HEK293T (cell line): ENCODE measurements at regions not wholly inside any gene's neighbourhood (a gene's known extent, or its start where the extent isn't known, plus 50 kb on each side); places are given as distances from the start of the nearest gene placed in this dataset.

Source experiments
- CTCF ChIA-PET: fragments of 350-600 bp; formaldehyde crosslinking; extraction: SDS; loops from one replicate; lab custom pipeline; 2021; ENCODE audit warnings: antibody characterized with exemption, inconsistent platforms; lab: Yijun Ruan, JAX
- POLR2A ChIA-PET: fragments of 350-600 bp; formaldehyde crosslinking; extraction: SDS; loops from one replicate; lab custom pipeline; 2020; ENCODE audit warnings: antibody characterized with exemption, inconsistent platforms; lab: Yijun Ruan, JAX
- DNase-seq: peaks from one replicate; pipeline ENCODE4 v3.0.0; 2012; ENCODE audit warnings: mixed read lengths; ENCODE audit errors: extremely low spot score
- ARNT ChIP-seq: fragments of 450-650 bp; IDR thresholded peaks from 2 replicates; pipeline ENCODE4 v1.6.1; 2017; ENCODE audit warnings: mild to moderate bottlenecking
- BHLHE40 ChIP-seq: fragments of 450-650 bp; IDR thresholded peaks from 2 replicates; pipeline ENCODE4 v1.6.1; 2016; ENCODE audit warnings: mild to moderate bottlenecking, moderate library complexity, borderline replicate concordance
- CTBP1 ChIP-seq: fragments of 450-650 bp; IDR thresholded peaks from 2 replicates; pipeline ENCODE4 v1.6.1; 2016; ENCODE audit warnings: borderline replicate concordance
- ELF4 ChIP-seq: fragments of 450-650 bp; IDR thresholded peaks from 2 replicates; pipeline ENCODE4 v1.6.1; 2017; ENCODE audit warnings: antibody characterized with exemption
- FOXA1 ChIP-seq: fragments of 450-650 bp; IDR thresholded peaks from 2 replicates; pipeline ENCODE4 v1.6.1; 2016; ENCODE audit warnings: mild to moderate bottlenecking
- FOXK2 ChIP-seq: fragments of 450-650 bp; IDR thresholded peaks from 2 replicates; pipeline ENCODE4 v1.6.1; 2016; ENCODE audit warnings: mild to moderate bottlenecking
- FOXM1 ChIP-seq: fragments of 450-650 bp; IDR thresholded peaks from 2 replicates; pipeline ENCODE4 v1.6.1; 2017; ENCODE audit warnings: mild to moderate bottlenecking, borderline replicate concordance
- HDGF ChIP-seq: fragments of 450-650 bp; IDR thresholded peaks from 2 replicates; pipeline ENCODE4 v1.6.1; 2017; ENCODE audit warnings: antibody characterized with exemption, borderline replicate concordance
- L3MBTL2 ChIP-seq: fragments of 450-650 bp; conservative IDR thresholded peaks from 2 replicates; pipeline ENCODE4 v1.6.1; 2016; ENCODE audit warnings: mild to moderate bottlenecking
- LEF1 ChIP-seq: fragments of 450-650 bp; IDR thresholded peaks from 2 replicates; pipeline ENCODE4 v1.6.1; 2017; ENCODE audit warnings: mild to moderate bottlenecking, borderline replicate concordance
- NFRKB ChIP-seq: fragments of 450-650 bp; IDR thresholded peaks from 2 replicates; pipeline ENCODE4 v1.6.1; 2016; ENCODE audit warnings: mild to moderate bottlenecking, moderate library complexity
- SP1 ChIP-seq: fragments of 450-650 bp; IDR thresholded peaks from 2 replicates; pipeline ENCODE4 v1.6.1; 2017
- SUZ12 ChIP-seq: fragments of 450-650 bp; IDR thresholded peaks from 2 replicates; pipeline ENCODE4 v1.6.1; 2016; ENCODE audit warnings: mild to moderate bottlenecking
- TARDBP ChIP-seq: fragments of 450-650 bp; IDR thresholded peaks from 2 replicates; pipeline ENCODE4 v1.6.1; 2016
- ZNF384 ChIP-seq: fragments of 450-650 bp; IDR thresholded peaks from 2 replicates; pipeline ENCODE4 v1.6.1; 2016
- TF ChIP-seq, protein P1 (sequence below): fragments of 450-650 bp; IDR thresholded peaks from 2 replicates; pipeline ENCODE4 v1.6.1; 2016

GRCh38 chr2:70360661-70361270 lies 58.9 kb upstream of the FAM136A start:
- CTCF ChIA-PET = no interaction called here
- no peak for TF ChIP-seq TARDBP
- TF ChIP-seq, protein P1, sequence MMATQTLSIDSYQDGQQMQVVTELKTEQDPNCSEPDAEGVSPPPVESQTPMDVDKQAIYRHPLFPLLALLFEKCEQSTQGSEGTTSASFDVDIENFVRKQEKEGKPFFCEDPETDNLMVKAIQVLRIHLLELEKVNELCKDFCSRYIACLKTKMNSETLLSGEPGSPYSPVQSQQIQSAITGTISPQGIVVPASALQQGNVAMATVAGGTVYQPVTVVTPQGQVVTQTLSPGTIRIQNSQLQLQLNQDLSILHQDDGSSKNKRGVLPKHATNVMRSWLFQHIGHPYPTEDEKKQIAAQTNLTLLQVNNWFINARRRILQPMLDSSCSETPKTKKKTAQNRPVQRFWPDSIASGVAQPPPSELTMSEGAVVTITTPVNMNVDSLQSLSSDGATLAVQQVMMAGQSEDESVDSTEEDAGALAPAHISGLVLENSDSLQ = no peak
- no peak for TF ChIP-seq BHLHE40
- TF ChIP-seq CTBP1 = no peak
- no peak for TF ChIP-seq FOXK2
- TF ChIP-seq LEF1 = no peak
- no peak for TF ChIP-seq ZNF384
- no peak for TF ChIP-seq FOXM1
- TF ChIP-seq SP1 = no peak
- no peak for TF ChIP-seq ARNT
- no peak for TF ChIP-seq NFRKB
- no peak for TF ChIP-seq ELF4
- no peak for TF ChIP-seq FOXA1
- POLR2A ChIA-PET = no interaction called here
- no peak for DNase-seq

DNA sequence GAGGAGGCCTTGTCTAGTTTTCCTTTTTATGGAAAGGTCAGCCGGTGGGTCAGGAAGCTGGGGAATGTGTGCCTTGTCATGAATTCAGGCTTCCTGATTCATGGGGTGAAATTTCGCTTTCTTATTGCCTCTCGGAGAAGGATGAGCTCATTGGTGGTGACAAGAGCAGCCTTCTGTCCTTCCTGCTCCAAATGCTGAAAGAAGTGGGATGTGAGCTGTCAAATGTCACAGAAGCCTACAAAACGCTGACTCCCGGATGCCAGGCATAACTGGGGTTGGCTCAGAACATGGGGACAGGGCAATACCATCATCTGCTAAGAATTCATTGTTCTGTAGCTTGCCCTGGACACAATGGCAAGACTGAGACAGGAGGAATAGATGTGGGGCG lies 55.8 kb upstream of the FAM136A start:
- DNase-seq = no peak
- ChIA-PET CTCF (no interaction called here), POLR2A (no interaction called here)
- TF ChIP-seq SP1 (no peak), NFRKB (no peak), SUZ12 (no peak), FOXM1 (no peak), ELF4 (no peak), FOXA1 (no peak)
- TF ChIP-seq, protein P1 = no peak

DNA sequence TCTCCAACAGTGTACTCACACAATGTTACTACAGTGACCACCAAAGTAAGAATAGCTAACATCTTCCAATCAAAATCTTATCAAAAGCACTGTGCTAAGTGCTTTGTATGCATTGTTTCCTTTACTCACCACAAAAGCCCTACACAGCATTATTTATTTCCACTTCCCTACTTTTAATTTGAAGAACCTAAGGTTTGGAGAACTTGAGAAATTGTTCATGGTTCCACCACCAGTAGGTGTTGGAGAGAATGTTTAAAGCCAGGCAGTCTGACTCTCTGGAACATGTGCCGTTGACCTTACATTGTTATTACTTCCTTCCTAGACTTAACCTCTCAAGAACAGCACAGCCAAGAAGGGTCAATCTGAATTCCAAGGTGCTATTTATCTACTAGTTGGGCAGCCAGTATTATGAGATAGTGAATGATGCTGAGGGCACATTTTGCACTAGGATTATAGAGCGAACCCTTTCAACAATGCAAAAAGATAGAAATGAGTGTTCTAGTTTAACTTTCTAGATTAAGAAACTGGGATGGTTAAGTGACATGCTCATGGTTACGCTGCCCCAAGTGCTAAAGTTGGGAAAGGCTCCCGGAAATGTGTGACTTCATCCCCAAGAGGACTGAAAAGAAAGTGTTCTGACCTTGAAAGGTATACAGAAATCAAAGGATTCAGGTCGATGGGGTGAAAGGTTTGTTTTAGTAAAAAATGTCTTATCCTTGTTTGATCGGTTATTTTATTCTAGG lies 55.2 kb upstream of the FAM136A start:
- DNase-seq = no peak
- ChIA-PET POLR2A (no interaction called here), CTCF (no interaction called here)
- TF ChIP-seq BHLHE40 = no peak
- TF ChIP-seq L3MBTL2 = no peak
- no peak for TF ChIP-seq HDGF
- TF ChIP-seq FOXM1 = no peak
- TF ChIP-seq FOXA1 = no peak
- no peak for TF ChIP-seq LEF1
- TF ChIP-seq, protein P1 = no peak
- no peak for TF ChIP-seq NFRKB
- TF ChIP-seq SUZ12 = no peak
- TF ChIP-seq ELF4 = no peak
- no peak for TF ChIP-seq CTBP1
- no peak for TF ChIP-seq SP1
- TF ChIP-seq TARDBP = no peak
- no peak for TF ChIP-seq ZNF384
- TF ChIP-seq ARNT = no peak
- TF ChIP-seq FOXK2 = no peak

GRCh38 chr2:70354264-70354949 lies 52.5 kb upstream of the FAM136A start:
- no peak for DNase-seq
- ChIA-PET CTCF (no interaction called here), POLR2A (no interaction called here)
- no peak for TF ChIP-seq SUZ12
- no peak for TF ChIP-seq CTBP1
- TF ChIP-seq, protein P1 = no peak
- no peak for TF ChIP-seq ARNT
- no peak for TF ChIP-seq ZNF384
- no peak for TF ChIP-seq NFRKB
- TF ChIP-seq ELF4 = no peak
- no peak for TF ChIP-seq L3MBTL2
- no peak for TF ChIP-seq FOXM1
- no peak for TF ChIP-seq FOXK2
- TF ChIP-seq BHLHE40 = no peak
- TF ChIP-seq TARDBP = no peak
- TF ChIP-seq LEF1 = no peak
- no peak for TF ChIP-seq HDGF
- TF ChIP-seq SP1 = no peak
- no peak for TF ChIP-seq FOXA1
